Adrenal gland (tissue), 5 donors: ENCODE measurements at regions not wholly inside any gene's neighbourhood (a gene's known extent, or its start where the extent isn't known, plus 50 kb on each side); places are given as distances from the start of the nearest gene placed in this dataset.
"Not testable (repeated sequence)": the region's sequence is repeated elsewhere in the genome, so short reads cannot be mapped to it uniquely, and the experiment has no call there.

ENCODE experiments used
- CTCF ChIP-seq, 6 experiments: fragments of 450-650 bp in 4 of 6; fragments of 200-600 bp in 2 of 6; sonication (generic) in 1 of 6; IDR thresholded peaks; 1 replicate in 5 of 6; 2 replicates in 1 of 6; pipeline versions ENCODE4 v1.5.1 to v1.8.0; 2016 to 2021; ENCODE audit warnings: antibody characterized with exemption in 6 of 6, mild to moderate bottlenecking in 2 of 6, moderate library complexity in 1 of 6
- POLR2A ChIP-seq, 2 donors: fragments of 450-650 bp; IDR thresholded peaks; one replicate each; pipeline ENCODE4 v1.6.1; 2017; ENCODE audit warnings: antibody characterized with exemption in 2 of 2, mild to moderate bottlenecking in 2 of 2, moderate library complexity in 1 of 2
- donor health status: DM: no; HTN: no; CAD: no.

GRCh38 chr10:9582803-9583202, 1434.9 kb upstream of the CELF2 start:
- TF ChIP-seq CTCF, POLR2A (IDR thresholded peaks at IDR 0.05): not testable (repeated sequence)
